ENCODE measurements at regions not wholly inside any gene's neighbourhood (a gene's known extent, or its start where the extent isn't known, plus 50 kb on each side); places are given as distances from the start of the nearest gene placed in this dataset.

- Histone ChIP-seq H3K27me3 (no peaks in the 10 kb centered on the region), H3K36me3 (no peaks in the 10 kb centered on the region), H3K4me1 (peaks cover 5 to 14% (median 12%) of the 10 kb centered on the region in 4 donors), H3K9me3 (no peaks in the 10 kb centered on the region), H3K4me3 (no peak overlapping the region), H3K27ac (no peak overlapping the region)
- no peak for DNase-seq
- no peak for ATAC-seq (ENCODE audit: low FRiP score in 2 of 2)
- 90 to 96% methylated on average over 5 to 6 of the region's 7 CpGs for WGBS, 2 donors
- TF ChIP-seq POLR2AphosphoS5 (IDR thresholded peaks at IDR 0.05), result no peak
- no peak for TF ChIP-seq EP300 (IDR thresholded peaks at IDR 0.05)
- no peak for TF ChIP-seq POLR2A (IDR thresholded peaks at IDR 0.05)
- no peak for TF ChIP-seq CTCF (IDR thresholded peaks at IDR 0.05)
These were observed 402.4 kb downstream of the KCNRG start for GRCh38 chr13:50417597-50417996.

GRCh38 chr13:50419331-50419865 lies 404.2 kb downstream of the KCNRG start:
- 51 to 70% methylated on average over 2 of the region's 2 CpGs for WGBS, 2 donors
- no peak for TF ChIP-seq CTCF (IDR thresholded peaks at IDR 0.05)
- TF ChIP-seq POLR2AphosphoS5 (IDR thresholded peaks at IDR 0.05), result no peak
- TF ChIP-seq EP300 (IDR thresholded peaks at IDR 0.05), result no peak
- TF ChIP-seq POLR2A (IDR thresholded peaks at IDR 0.05), result no peak
- peak overlapping the region in 1 of 4 donors; percentile 2 for H3K27ac ChIP-seq

GRCh38 chr13:50419896-50420295 lies 404.7 kb downstream of the KCNRG start:
- WGBS, 2 donors, result 52 to 63% methylated on average over 5 to 6 of the region's 6 CpGs
- H3K4me1 ChIP-seq, result peaks cover 5 to 14% (median 12%) of the 10 kb centered on the region in 4 donors
- H3K27ac ChIP-seq, result peak overlapping the region in 2 of 4 donors; percentile 2 to 10
- H3K36me3 ChIP-seq, result no peaks in the 10 kb centered on the region
- no peaks in the 10 kb centered on the region for H3K9me3 ChIP-seq
- H3K4me3 ChIP-seq, result no peak overlapping the region
- no peak for ATAC-seq (ENCODE audit: low FRiP score in 2 of 2)
- TF ChIP-seq POLR2AphosphoS5 (IDR thresholded peaks at IDR 0.05) (no peak), EP300 (IDR thresholded peaks at IDR 0.05) (no peak), POLR2A (IDR thresholded peaks at IDR 0.05) (no peak), CTCF (IDR thresholded peaks at IDR 0.05) (no peak)
- no peaks in the 10 kb centered on the region for H3K27me3 ChIP-seq
- no peak for DNase-seq

More at GRCh38 chr13:50419331-50419865, 404.2 kb downstream of the KCNRG start:
- Histone ChIP-seq H3K4me1 (peaks cover 5 to 14% (median 12%) of the 10 kb centered on the region in 4 donors), H3K4me3 (no peak overlapping the region), H3K27me3 (no peaks in the 10 kb centered on the region), H3K36me3 (no peaks in the 10 kb centered on the region), H3K9me3 (no peaks in the 10 kb centered on the region)
- DNase-seq, result no peak
- no peak for ATAC-seq (ENCODE audit: low FRiP score in 2 of 2)

GRCh38 chr13:50420718-50421472 lies 405.7 kb downstream of the KCNRG start:
- Histone ChIP-seq H3K27me3 (no peaks in the 10 kb centered on the region), H3K27ac (no peak overlapping the region), H3K9me3 (no peaks in the 10 kb centered on the region), H3K4me1 (peaks cover 5 to 14% (median 12%) of the 10 kb centered on the region in 4 donors), H3K36me3 (no peaks in the 10 kb centered on the region), H3K4me3 (no peak overlapping the region)
- no peak for DNase-seq
- TF ChIP-seq CTCF (IDR thresholded peaks at IDR 0.05), result no peak
- TF ChIP-seq EP300 (IDR thresholded peaks at IDR 0.05), result no peak
- TF ChIP-seq POLR2A (IDR thresholded peaks at IDR 0.05), result no peak
- no peak for TF ChIP-seq POLR2AphosphoS5 (IDR thresholded peaks at IDR 0.05)
- ATAC-seq (ENCODE audit: low FRiP score in 2 of 2), result no peak
- 75 to 90% methylated on average over 6 of the region's 6 CpGs for WGBS, 2 donors
